Activated naive CD8-positive, alpha-beta T cell treated with anti-CD3 and anti-CD28 coated beads, Interleukin-2, amount 10 ng/mL, durations not matched to agents 7 days and 5 days (primary cell): ENCODE measurements at regions not wholly inside any gene's neighbourhood (a gene's known extent, or its start where the extent isn't known, plus 50 kb on each side); places are given as distances from the start of the nearest gene placed in this dataset.
"Not testable (repeated sequence)": the region's sequence is repeated elsewhere in the genome, so short reads cannot be mapped to it uniquely, and the experiment has no call there.

Experiments
- ATAC-seq: fragments of 150-1000 bp; cut with Tn5 transposase; one replicate; pipeline ENCODE4 v1.10.0; 2021; ENCODE audit warnings: low read depth, moderate library complexity
- POLR2A ChIA-PET: fragments of 350-600 bp; sonication (Branson Sonifier 250); formaldehyde crosslinking; loops from one replicate; lab custom pipeline; 2021; ENCODE audit warnings: antibody characterized with exemption; lab: Charles Lee
- DNase-seq: peaks from one replicate; pipeline ENCODE4 v3.0.0; 2021
- H3K27ac Mint-ChIP-seq: one replicate; pipeline ENCODE4 v1.8.0; 2022; ENCODE audit warnings: mild to moderate bottlenecking, mixed read lengths
- H3K27me3 Mint-ChIP-seq: one replicate; pipeline ENCODE4 v1.8.0; 2022; ENCODE audit warnings: mild to moderate bottlenecking, moderate library complexity, mixed read lengths
- H3K36me3 Mint-ChIP-seq: one replicate; pipeline ENCODE4 v1.8.0; 2021; ENCODE audit warnings: mild to moderate bottlenecking, mixed read lengths
- H3K4me1 Mint-ChIP-seq: one replicate; pipeline ENCODE4 v1.8.0; 2021; ENCODE audit warnings: mixed read lengths
- H3K4me3 Mint-ChIP-seq: one replicate; pipeline ENCODE4 v1.8.0; 2022; ENCODE audit warnings: mild to moderate bottlenecking, moderate library complexity, mixed read lengths
- H3K9me3 Mint-ChIP-seq: one replicate; pipeline ENCODE4 v1.8.0; 2021; ENCODE audit warnings: mixed read lengths

- H3K9me3 Mint-ChIP-seq, DNase-seq, ATAC-seq, H3K4me1 Mint-ChIP-seq, H3K27ac Mint-ChIP-seq, H3K36me3 Mint-ChIP-seq, H3K4me3 Mint-ChIP-seq, H3K27me3 Mint-ChIP-seq, POLR2A ChIA-PET: not testable (repeated sequence)
Observed at GRCh38 chr4:49523816-49524765, 538.0 kb downstream of the CWH43 start.

- DNase-seq, H3K27ac Mint-ChIP-seq, POLR2A ChIA-PET, H3K36me3 Mint-ChIP-seq, ATAC-seq, H3K27me3 Mint-ChIP-seq, H3K4me1 Mint-ChIP-seq, H3K4me3 Mint-ChIP-seq: not testable (repeated sequence)
- peaks cover 13% of the 10 kb centered on the region for H3K9me3 Mint-ChIP-seq
Observed at GRCh38 chr4:49558916-49559676, 573.0 kb downstream of the CWH43 start.

GRCh38 chr4:49560131-49560816 lies 574.2 kb downstream of the CWH43 start:
- POLR2A ChIA-PET, H3K4me1 Mint-ChIP-seq, H3K27me3 Mint-ChIP-seq, DNase-seq, ATAC-seq, H3K36me3 Mint-ChIP-seq, H3K4me3 Mint-ChIP-seq, H3K9me3 Mint-ChIP-seq, H3K27ac Mint-ChIP-seq: not testable (repeated sequence)

- H3K9me3 Mint-ChIP-seq, POLR2A ChIA-PET, H3K27me3 Mint-ChIP-seq, H3K36me3 Mint-ChIP-seq, H3K27ac Mint-ChIP-seq, H3K4me1 Mint-ChIP-seq, ATAC-seq, H3K4me3 Mint-ChIP-seq, DNase-seq: not testable (repeated sequence)
Observed at GRCh38 chr4:49560883-49561282, 574.8 kb downstream of the CWH43 start.

- DNase-seq, H3K4me3 Mint-ChIP-seq, ATAC-seq, H3K36me3 Mint-ChIP-seq, H3K27ac Mint-ChIP-seq, H3K27me3 Mint-ChIP-seq, POLR2A ChIA-PET, H3K4me1 Mint-ChIP-seq: not testable (repeated sequence)
- H3K9me3 Mint-ChIP-seq: peaks cover 31% of the 10 kb centered on the region
Observed at GRCh38 chr4:49570248-49570647, 584.2 kb downstream of the CWH43 start.

- peaks cover 32% of the 10 kb centered on the region for H3K9me3 Mint-ChIP-seq
- H3K27me3 Mint-ChIP-seq, ATAC-seq, DNase-seq, H3K27ac Mint-ChIP-seq, POLR2A ChIA-PET, H3K4me1 Mint-ChIP-seq, H3K4me3 Mint-ChIP-seq, H3K36me3 Mint-ChIP-seq: not testable (repeated sequence)
Observed at GRCh38 chr4:49573666-49574215, 587.7 kb downstream of the CWH43 start.

GRCh38 chr4:49575250-49575649 lies 589.2 kb downstream of the CWH43 start:
- H3K4me3 Mint-ChIP-seq, H3K27ac Mint-ChIP-seq, ATAC-seq, DNase-seq, H3K4me1 Mint-ChIP-seq, H3K36me3 Mint-ChIP-seq, H3K27me3 Mint-ChIP-seq, POLR2A ChIA-PET: not testable (repeated sequence)
- peaks cover 29% of the 10 kb centered on the region for H3K9me3 Mint-ChIP-seq

- H3K27ac Mint-ChIP-seq, H3K4me1 Mint-ChIP-seq, H3K36me3 Mint-ChIP-seq, H3K27me3 Mint-ChIP-seq, DNase-seq, ATAC-seq, POLR2A ChIA-PET, H3K4me3 Mint-ChIP-seq: not testable (repeated sequence)
- peaks cover 16% of the 10 kb centered on the region for H3K9me3 Mint-ChIP-seq
Observed at GRCh38 chr4:49578371-49578770, 592.3 kb downstream of the CWH43 start.

GRCh38 chr4:49578899-49579298 lies 592.8 kb downstream of the CWH43 start:
- H3K36me3 Mint-ChIP-seq, DNase-seq, H3K27ac Mint-ChIP-seq, H3K27me3 Mint-ChIP-seq, H3K4me1 Mint-ChIP-seq, H3K4me3 Mint-ChIP-seq, POLR2A ChIA-PET, ATAC-seq: not testable (repeated sequence)
- peaks cover 13% of the 10 kb centered on the region for H3K9me3 Mint-ChIP-seq

- not testable (repeated sequence) for ATAC-seq, H3K27ac Mint-ChIP-seq
Observed at GRCh38 chr4:49580166-49580565, 594.1 kb downstream of the CWH43 start.

GRCh38 chr4:49588401-49588800 lies 602.3 kb downstream of the CWH43 start:
- H3K9me3 Mint-ChIP-seq, DNase-seq, H3K27ac Mint-ChIP-seq, H3K27me3 Mint-ChIP-seq, ATAC-seq, H3K4me1 Mint-ChIP-seq, H3K4me3 Mint-ChIP-seq, H3K36me3 Mint-ChIP-seq, POLR2A ChIA-PET: not testable (repeated sequence)

More at GRCh38 chr4:49580166-49580565, 594.1 kb downstream of the CWH43 start:
- H3K36me3 Mint-ChIP-seq, POLR2A ChIA-PET, DNase-seq, H3K4me3 Mint-ChIP-seq, H3K4me1 Mint-ChIP-seq, H3K9me3 Mint-ChIP-seq, H3K27me3 Mint-ChIP-seq: not testable (repeated sequence)

- POLR2A ChIA-PET, ATAC-seq, H3K9me3 Mint-ChIP-seq, H3K27me3 Mint-ChIP-seq, H3K4me1 Mint-ChIP-seq, H3K27ac Mint-ChIP-seq, DNase-seq, H3K4me3 Mint-ChIP-seq, H3K36me3 Mint-ChIP-seq: not testable (repeated sequence)
Observed at GRCh38 chr4:49618436-49618835, 632.4 kb downstream of the CWH43 start.

- H3K27ac Mint-ChIP-seq, H3K4me3 Mint-ChIP-seq, H3K36me3 Mint-ChIP-seq, H3K27me3 Mint-ChIP-seq, H3K4me1 Mint-ChIP-seq, ATAC-seq, H3K9me3 Mint-ChIP-seq, DNase-seq, POLR2A ChIA-PET: not testable (repeated sequence)
Observed at GRCh38 chr4:49626478-49626877, 640.4 kb downstream of the CWH43 start.
